ENCODE measurements at regions not wholly inside any gene's neighbourhood (a gene's known extent, or its start where the extent isn't known, plus 50 kb on each side); places are given as distances from the start of the nearest gene placed in this dataset.

DNA sequence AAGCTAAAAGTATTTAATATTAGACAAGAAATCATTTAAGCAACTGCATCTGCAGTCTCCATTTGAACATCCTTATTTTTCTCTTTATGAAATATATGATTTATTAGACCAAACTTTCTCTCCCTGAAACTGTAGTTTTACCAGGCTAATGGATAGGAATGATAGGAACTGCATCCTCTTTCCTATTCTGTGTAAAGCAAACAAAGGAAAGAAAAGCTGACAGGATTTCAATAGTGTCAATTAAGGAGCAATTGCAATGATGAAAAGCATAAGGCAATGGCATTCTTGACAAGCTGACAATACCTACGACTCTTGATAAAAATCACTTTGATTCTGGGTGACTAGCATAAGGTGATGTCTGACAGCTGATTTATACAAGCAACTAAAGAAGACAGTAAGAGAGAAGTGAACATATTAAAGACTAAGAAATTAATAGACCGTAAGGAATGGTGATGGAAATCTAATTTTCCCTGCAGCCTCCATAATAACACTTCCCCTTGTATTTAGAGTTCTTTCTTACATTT, 502.5 kb downstream of the TECRL start:
- 32% methylated on average over 2 of the region's 2 CpGs for WGBS (ENCODE audit: insufficient coverage, insufficient replicate concordance, low lambda C conversion rate, missing lambda C conversion rate)
- ChIA-PET SMC1A (ENCODE audit: uncharacterized antibody, unreplicated experiment) (no interaction called here), RAD21 (ENCODE audit: unreplicated experiment) (no interaction called here)

DNA sequence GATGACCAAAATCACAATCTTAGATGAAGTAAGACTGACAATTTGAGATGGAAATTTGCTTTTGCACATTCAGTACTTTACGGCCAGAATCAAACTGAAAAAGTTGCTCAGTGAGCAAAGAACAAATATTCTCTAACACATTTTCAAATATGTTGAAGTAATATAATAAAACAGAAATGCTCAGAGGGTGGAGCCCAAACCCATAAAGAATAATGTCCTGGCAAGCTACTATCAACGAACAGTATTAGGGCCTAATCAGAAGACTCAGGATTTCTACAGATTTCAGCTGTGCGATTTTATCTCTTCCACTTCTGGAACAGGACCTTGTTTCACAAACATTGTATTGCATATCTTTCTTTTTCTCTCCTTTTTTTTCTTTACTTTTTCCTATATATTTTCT, 505.0 kb downstream of the TECRL start:
- H3K4me3 ChIP-seq, result no peak overlapping the region
- no peak overlapping the region for H3K4me2 ChIP-seq (ENCODE audit: control insufficient read depth, insufficient read depth)
- SMC1A ChIA-PET (ENCODE audit: uncharacterized antibody, unreplicated experiment), result no interaction called here
- H4K20me1 ChIP-seq (ENCODE audit: control insufficient read depth, insufficient read depth), result no peaks in the 10 kb centered on the region
- CTCF ChIA-PET, result no interaction called here
- no peaks in the 10 kb centered on the region for H3K9me3 ChIP-seq (replicated peaks; ENCODE audit: control insufficient read depth, insufficient read depth, low read length)
- POLR2A ChIA-PET, result no interaction called here
- no peaks in the 10 kb centered on the region for H3K36me3 ChIP-seq (ENCODE audit: control insufficient read depth in 2 of 2, insufficient read depth in 2 of 2, low read length in 1 of 2)
- TF ChIP-seq NKRF (conservative IDR thresholded peaks at IDR 0.05) (no peak), CEBPB (IDR thresholded peaks at IDR 0.05; ENCODE audit: borderline replicate concordance in 1 of 2, low read depth in 2 of 2, low read length in 2 of 2) (no peak)
- DNase-seq (ENCODE audit: low read depth, low spot score), result no peak
- H3K27ac ChIP-seq (ENCODE audit: control insufficient read depth, insufficient read depth), result no peak overlapping the region
- intact Hi-C loops (cut with micrococcal nuclease; ENCODE audit: unreplicated experiment), result no loop called here
- no peak overlapping the region for H2AFZ ChIP-seq (ENCODE audit: control insufficient read depth, low read depth, low read length)
- no peak for ATAC-seq
- 42% methylated on average over 3 of the region's 3 CpGs for WGBS (ENCODE audit: insufficient coverage, insufficient replicate concordance, low lambda C conversion rate, missing lambda C conversion rate)
- no peak for FAIRE-seq
- no peaks in the 10 kb centered on the region for H3K4me1 ChIP-seq (ENCODE audit: control insufficient read depth, insufficient read depth, low read length)
- in situ Hi-C loops (cut with MboI), result no loop called here
- no peaks in the 10 kb centered on the region for H3K27me3 ChIP-seq (replicated peaks in 1 of 2; ENCODE audit: control insufficient read depth in 2 of 2, insufficient read depth in 2 of 2, low read length in 1 of 2)
- no peaks in the 10 kb centered on the region for H3K79me2 ChIP-seq (ENCODE audit: control insufficient read depth, insufficient read depth, low read length)
- BruUV-seq (replicated peaks), result no TSS peak
- no peak overlapping the region for H3K9ac ChIP-seq (ENCODE audit: control insufficient read depth, insufficient read depth, low read length)
- RAD21 ChIA-PET (ENCODE audit: unreplicated experiment), result no interaction called here

More for the DNA sequence above, 502.5 kb downstream of the TECRL start:
- Histone ChIP-seq H3K27me3 (replicated peaks in 1 of 2; ENCODE audit: control insufficient read depth in 2 of 2, insufficient read depth in 2 of 2, low read length in 1 of 2) (no peaks in the 10 kb centered on the region), H4K20me1 (ENCODE audit: control insufficient read depth, insufficient read depth) (no peaks in the 10 kb centered on the region), H3K4me1 (ENCODE audit: control insufficient read depth, insufficient read depth, low read length) (no peaks in the 10 kb centered on the region), H3K79me2 (ENCODE audit: control insufficient read depth, insufficient read depth, low read length) (no peaks in the 10 kb centered on the region), H3K9me3 (replicated peaks; ENCODE audit: control insufficient read depth, insufficient read depth, low read length) (no peaks in the 10 kb centered on the region), H3K27ac (ENCODE audit: control insufficient read depth, insufficient read depth) (no peak overlapping the region), H3K4me3 (no peak overlapping the region), H3K9ac (ENCODE audit: control insufficient read depth, insufficient read depth, low read length) (no peak overlapping the region), H3K36me3 (ENCODE audit: control insufficient read depth in 2 of 2, insufficient read depth in 2 of 2, low read length in 1 of 2) (no peaks in the 10 kb centered on the region), H2AFZ (ENCODE audit: control insufficient read depth, low read depth, low read length) (no peak overlapping the region), H3K4me2 (ENCODE audit: control insufficient read depth, insufficient read depth) (no peak overlapping the region)
- in situ Hi-C loops (cut with MboI) (no loop called here), intact Hi-C loops (cut with micrococcal nuclease; ENCODE audit: unreplicated experiment) (no loop called here)
- POLR2A ChIA-PET, result no interaction called here
- DNase-seq (ENCODE audit: low read depth, low spot score) (no peak), FAIRE-seq (no peak), ATAC-seq (no peak)
- no peak for TF ChIP-seq PML (IDR thresholded peaks at IDR 0.05; ENCODE audit: low read length)
- no peak for TF ChIP-seq JUNB (IDR thresholded peaks at IDR 0.05)
- no peak for TF ChIP-seq TCF7 (IDR thresholded peaks at IDR 0.05; ENCODE audit: borderline replicate concordance)
- TF ChIP-seq MYC (IDR thresholded peaks at IDR 0.05; ENCODE audit: insufficient read depth, insufficient read length, insufficient replicate concordance, low read length, severe bottlenecking), result no peak
- no peak for TF ChIP-seq ASH2L (IDR thresholded peaks at IDR 0.05; ENCODE audit: borderline replicate concordance, low read depth)
- CTCF ChIA-PET, result no interaction called here
- no TSS peak for BruUV-seq (replicated peaks)

Measured in GM12878 (cell line).